SK-N-SH (cell line): ENCODE measurements at regions not wholly inside any gene's neighbourhood (a gene's known extent, or its start where the extent isn't known, plus 50 kb on each side); places are given as distances from the start of the nearest gene placed in this dataset.

ENCODE experiments used
- CTCF ChIA-PET: fragments of 300-600, 350-600 bp; formaldehyde crosslinking; extraction: SDS; loops from one replicate; lab custom pipeline; 2021; lab: Yijun Ruan, JAX
- POLR2A ChIA-PET: fragments of 350-600 bp; sonication (Branson Sonifier 250); formaldehyde crosslinking; extraction: SDS; loops from one replicate; lab custom pipeline; 2020; ENCODE audit warnings: antibody characterized with exemption, inconsistent platforms; lab: Yijun Ruan, JAX
- DNase-seq: peaks from one replicate; pipeline ENCODE4 v3.0.0; 2012
- H2AFZ ChIP-seq: fragments of 200-600 bp; sonication (generic); 2 replicates; pipeline ENCODE4 v1.8.1; 2016; ENCODE audit warnings: antibody characterized with exemption, mild to moderate bottlenecking, low read depth
- H3F3A ChIP-seq: fragments of 200-600 bp; sonication (generic); replicated peaks from 2 replicates; pipeline ENCODE3; 2016; ENCODE audit warnings: antibody characterized with exemption, mild to moderate bottlenecking; ENCODE audit not compliant: insufficient read depth
- H3K27ac ChIP-seq, 2 experiments: fragments of 200-500 bp in 1 of 2; fragments of 200-600 bp in 1 of 2; sonication (Bioruptor generic) in 1 of 2; sonication (generic), shearing (Covaris generic) in 1 of 2; 2 replicates each; pipeline versions ENCODE4 v1.5.1 to v1.6.1; 2014 to 2016; ENCODE audit warnings: low read depth in 2 of 2, inconsistent platforms in 1 of 2, low read length in 1 of 2, mild to moderate bottlenecking in 1 of 2, mixed read lengths in 1 of 2
- H3K27me3 ChIP-seq: fragments of 200-600 bp; sonication (generic), shearing (Covaris generic); 2 replicates; pipeline ENCODE4 v1.6.1; 2016; ENCODE audit warnings: mixed run types; ENCODE audit not compliant: insufficient read depth
- H3K36me3 ChIP-seq, 2 experiments: fragments of 200-500 bp in 1 of 2; fragments of 200-600 bp in 1 of 2; sonication (Bioruptor generic) in 1 of 2; sonication (generic) in 1 of 2; replicated peaks in 1 of 2; 2 replicates each; pipeline versions ENCODE3 to v1.5.1; 2014 to 2016; ENCODE audit warnings: low read length in 1 of 2, mild to moderate bottlenecking in 1 of 2; ENCODE audit not compliant: insufficient read depth in 2 of 2, control insufficient read depth in 1 of 2
- H3K4me1 ChIP-seq, 2 experiments: fragments of 200-500 bp in 1 of 2; fragments of 200-600 bp in 1 of 2; sonication (Bioruptor generic) in 1 of 2; sonication (generic), shearing (Covaris generic) in 1 of 2; 2 replicates each; pipeline versions ENCODE4 v1.5.1 to v1.6.1; 2014 to 2016; ENCODE audit warnings: low read depth in 1 of 2, low read length in 1 of 2, mixed run types in 1 of 2; ENCODE audit not compliant: insufficient read depth in 2 of 2, control insufficient read depth in 1 of 2
- H3K4me2 ChIP-seq: fragments of 200-600 bp; sonication (generic), shearing (Covaris generic); 2 replicates; pipeline ENCODE4 v1.6.1; 2017; ENCODE audit warnings: mixed run types
- H3K4me3 ChIP-seq, 2 experiments: fragments of 200-500 bp in 1 of 2; fragments of 200-600 bp in 1 of 2; sonication (Bioruptor generic) in 1 of 2; sonication (generic), shearing (Covaris generic) in 1 of 2; 2 replicates each; pipeline versions ENCODE4 v1.5.1 to v1.8.1; 2014 to 2016; ENCODE audit warnings: low read depth in 2 of 2, inconsistent platforms in 1 of 2, low read length in 1 of 2, mild to moderate bottlenecking in 1 of 2, mixed read lengths in 1 of 2, moderate library complexity in 1 of 2
- H3K79me2 ChIP-seq: fragments of 200-600 bp; sonication (generic); 2 replicates; pipeline ENCODE4 v1.8.1; 2017; ENCODE audit warnings: mild to moderate bottlenecking; ENCODE audit not compliant: insufficient read depth
- H3K9ac ChIP-seq: fragments of 200-600 bp; sonication (generic); 2 replicates; pipeline ENCODE4 v1.6.1; 2017; ENCODE audit warnings: mixed run types
- H3K9me2 ChIP-seq: fragments of 200-600 bp; sonication (generic); 2 replicates; pipeline ENCODE4 v1.6.1; 2017; ENCODE audit warnings: mixed run types
- H3K9me3 ChIP-seq: fragments of 200-600 bp; sonication (generic); 2 replicates; pipeline ENCODE4 v1.6.1; 2017; ENCODE audit warnings: mixed run types, mild to moderate bottlenecking, moderate library complexity
- H4K20me1 ChIP-seq: fragments of 200-600 bp; sonication (generic); 2 replicates; pipeline ENCODE4 v1.6.1; 2017; ENCODE audit warnings: mild to moderate bottlenecking, mixed run types; ENCODE audit not compliant: insufficient read depth
- CHD2 ChIP-seq: fragments of 150-350 bp; IDR thresholded peaks from 2 replicates; pipeline ENCODE4 v1.6.1; 2018; ENCODE audit warnings: low read length; ENCODE audit not compliant: partially characterized antibody
- CTCF ChIP-seq: fragments of 200-600 bp; sonication (generic); IDR thresholded peaks from 2 replicates; pipeline ENCODE4 v1.6.1; 2017; ENCODE audit warnings: antibody characterized with exemption, mild to moderate bottlenecking, moderate library complexity
- ELF1 ChIP-seq: IDR thresholded peaks from 2 replicates; pipeline ENCODE4 v1.4.0; 2012
- FOSL2 ChIP-seq: IDR thresholded peaks from 2 replicates; pipeline ENCODE4 v1.4.0; 2012; ENCODE audit warnings: low read depth, mild to moderate bottlenecking, moderate library complexity, borderline replicate concordance
- FOXM1 ChIP-seq: IDR thresholded peaks from 2 replicates; pipeline ENCODE4 v1.4.0; 2012; ENCODE audit warnings: low read depth, mild to moderate bottlenecking
- GABPA ChIP-seq: IDR thresholded peaks from 2 replicates; pipeline ENCODE4 v1.4.0; 2012; ENCODE audit warnings: low read depth, mild to moderate bottlenecking
- IRF3 ChIP-seq: fragments of 150-350 bp; IDR thresholded peaks from 2 replicates; pipeline ENCODE4 v1.6.1; 2016; ENCODE audit warnings: mild to moderate bottlenecking, low read depth, low read length
- MXI1 ChIP-seq: IDR thresholded peaks from 2 replicates; pipeline ENCODE4 v1.6.1; 2012; ENCODE audit warnings: mild to moderate bottlenecking, low read depth, low read length, improper control_type of control experiment
- NRF1 ChIP-seq: IDR thresholded peaks from 2 replicates; pipeline ENCODE4 v1.6.1; 2012; ENCODE audit warnings: low read depth, mild to moderate bottlenecking, low read length
- POLR2AphosphoS5 ChIP-seq: IDR thresholded peaks from 2 replicates; pipeline ENCODE4 v1.6.1; 2012; ENCODE audit warnings: low read depth, low read length
- RCOR1 ChIP-seq: fragments of 150-350 bp; IDR thresholded peaks from 2 replicates; pipeline ENCODE4 v1.6.1; 2017; ENCODE audit warnings: antibody characterized with exemption, low read length
- RFX5 ChIP-seq: IDR thresholded peaks from 2 replicates; pipeline ENCODE4 v1.6.1; 2012; ENCODE audit warnings: mild to moderate bottlenecking, improper control_type of control experiment, low read length
- SIN3A ChIP-seq: IDR thresholded peaks from 2 replicates; pipeline ENCODE4 v1.6.1; 2012; ENCODE audit warnings: low read depth, mild to moderate bottlenecking, low read length, moderate library complexity, borderline replicate concordance
- TCF12 ChIP-seq: IDR thresholded peaks from 2 replicates; pipeline ENCODE4 v1.4.0; 2012
- WGBS: methylation state at CpG from one replicate; pipeline ENCODE4 v1.1.6; 2017; ENCODE audit warnings: low lambda C conversion rate; 5-methylcytosine and 5-hydroxymethylcytosine counted together

GRCh38 chr6:153781306-153781705 is 257.7 kb upstream of the OPRM1 start:
- no peak for TF ChIP-seq ELF1
- TF ChIP-seq, all 33 proteins: peak for 0
- 0% methylated on average over 1 of the region's 1 CpG for WGBS
- ChIA-PET POLR2A (no interaction called here), CTCF (interaction anchor here (0.6 kb wide), 1 partner anchor 36 kb away, joined by 3 read pairs; no protein-coding TSS in a partner anchor)
- H3K4me1 ChIP-seq, result no peaks in the 10 kb centered on the region
- H3K79me2 ChIP-seq, result no peaks in the 10 kb centered on the region
- no peak overlapping the region for H3K4me2 ChIP-seq
- no peak overlapping the region for H3K9ac ChIP-seq
- H3K27ac ChIP-seq, result no peak overlapping the region
- no peaks in the 10 kb centered on the region for H3K36me3 ChIP-seq
- no peaks in the 10 kb centered on the region for H3K9me3 ChIP-seq
- H3K4me3 ChIP-seq, result no peak overlapping the region
- H3F3A ChIP-seq, result no peaks in the 10 kb centered on the region
- H2AFZ ChIP-seq, result no peak overlapping the region
- H3K9me2 ChIP-seq, result no peaks in the 10 kb centered on the region
- no peak for DNase-seq
- H3K27me3 ChIP-seq, result no peaks in the 10 kb centered on the region
- H4K20me1 ChIP-seq, result no peaks in the 10 kb centered on the region

- Histone ChIP-seq H3K36me3 (no peaks in the 10 kb centered on the region), H3K9ac (no peak overlapping the region), H3F3A (no peaks in the 10 kb centered on the region), H3K27ac (no peak overlapping the region), H3K79me2 (no peaks in the 10 kb centered on the region), H3K4me2 (no peak overlapping the region), H3K27me3 (no peaks in the 10 kb centered on the region), H2AFZ (no peak overlapping the region), H4K20me1 (no peaks in the 10 kb centered on the region), H3K9me3 (no peaks in the 10 kb centered on the region), H3K4me3 (no peak overlapping the region), H3K4me1 (no peaks in the 10 kb centered on the region), H3K9me2 (no peaks in the 10 kb centered on the region)
- ChIA-PET POLR2A (no interaction called here), CTCF (interaction anchor here (1.4 kb wide), 1 partner anchor 24 kb away, joined by 4 read pairs; no protein-coding TSS in a partner anchor)
- TF ChIP-seq TCF12, result no peak
- TF ChIP-seq NRF1, result no peak
- TF ChIP-seq SIN3A, result no peak
- TF ChIP-seq RFX5, result no peak
- no peak for TF ChIP-seq CHD2
- TF ChIP-seq IRF3, result no peak
- TF ChIP-seq CTCF, result no peak
- TF ChIP-seq FOXM1, result no peak
- no peak for TF ChIP-seq POLR2AphosphoS5
- no peak for TF ChIP-seq RCOR1
- no peak for TF ChIP-seq MXI1
- no peak for TF ChIP-seq FOSL2
- TF ChIP-seq GABPA, result no peak
- WGBS, result 31% methylated on average over 1 of the region's 1 CpG
- DNase-seq, result no peak
These were observed 259.0 kb upstream of the OPRM1 start for GRCh38 chr6:153780011-153780410.
